GM12892 (cell line): ENCODE measurements at regions not wholly inside any gene's neighbourhood (a gene's known extent, or its start where the extent isn't known, plus 50 kb on each side); places are given as distances from the start of the nearest gene placed in this dataset.

ENCODE experiments used
- POLR2A ChIP-seq: IDR thresholded peaks from 2 replicates; pipeline ENCODE4 v1.6.1; 2011; ENCODE audit warnings: low read depth, low read length, control low read depth
- POLR2AphosphoS5 ChIP-seq: IDR thresholded peaks from 2 replicates; pipeline ENCODE4 v1.6.1; 2011; ENCODE audit warnings: low read depth, low read length, control low read depth
- TAF1 ChIP-seq: IDR thresholded peaks from 2 replicates; pipeline ENCODE4 v1.6.1; 2011; ENCODE audit warnings: low read depth, mild to moderate bottlenecking, control low read depth, low read length, borderline replicate concordance

DNA sequence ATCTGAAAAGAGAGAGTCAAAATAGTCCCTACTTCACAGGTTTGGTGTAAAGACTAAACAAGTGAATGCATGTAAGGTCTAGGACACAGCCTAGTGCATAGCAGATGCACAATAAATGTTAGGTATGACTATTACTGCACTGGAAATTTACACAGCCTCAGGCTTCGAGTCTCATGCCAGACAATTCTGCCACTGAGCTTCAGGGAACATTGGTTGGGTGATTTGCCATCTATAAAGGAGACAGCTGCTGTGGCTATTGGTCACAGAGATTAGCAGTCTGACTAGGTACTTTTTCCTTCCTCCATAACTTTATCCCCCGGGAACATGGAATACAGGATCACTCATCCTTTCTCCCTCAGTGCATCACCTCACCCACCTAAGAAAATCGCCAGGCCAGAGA, 89.2 kb downstream of the FAM124B start:
- TF ChIP-seq POLR2A (no peak), POLR2AphosphoS5 (no peak), TAF1 (no peak)
